Fibroblast of skin of scalp (primary cell): ENCODE measurements at regions not wholly inside any gene's neighbourhood (a gene's known extent, or its start where the extent isn't known, plus 50 kb on each side); places are given as distances from the start of the nearest gene placed in this dataset.

Experiments used
- DNase-seq: peaks from one replicate; pipeline ENCODE4 v3.0.0-alpha.2; 2013

DNA sequence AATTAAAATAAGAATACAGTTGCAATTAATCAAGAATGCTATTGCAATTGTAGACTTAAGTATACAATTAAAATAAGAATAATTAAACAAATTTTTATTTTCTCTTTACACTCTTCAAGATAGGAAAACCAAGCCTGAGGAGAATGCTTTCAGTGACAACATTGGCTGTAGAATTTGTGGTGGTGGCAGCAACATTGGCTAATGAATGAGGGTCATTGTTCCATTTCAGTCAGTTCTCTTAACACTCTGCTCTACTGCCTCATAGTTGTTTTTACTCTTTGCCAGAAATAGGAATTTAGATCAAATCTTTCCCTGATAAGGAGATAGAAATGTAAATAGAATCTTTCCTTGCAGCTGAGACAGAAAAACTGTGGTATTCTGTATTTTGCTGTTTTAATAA is 391.6 kb downstream of the PCDH20 start:
- no peak for DNase-seq

DNA sequence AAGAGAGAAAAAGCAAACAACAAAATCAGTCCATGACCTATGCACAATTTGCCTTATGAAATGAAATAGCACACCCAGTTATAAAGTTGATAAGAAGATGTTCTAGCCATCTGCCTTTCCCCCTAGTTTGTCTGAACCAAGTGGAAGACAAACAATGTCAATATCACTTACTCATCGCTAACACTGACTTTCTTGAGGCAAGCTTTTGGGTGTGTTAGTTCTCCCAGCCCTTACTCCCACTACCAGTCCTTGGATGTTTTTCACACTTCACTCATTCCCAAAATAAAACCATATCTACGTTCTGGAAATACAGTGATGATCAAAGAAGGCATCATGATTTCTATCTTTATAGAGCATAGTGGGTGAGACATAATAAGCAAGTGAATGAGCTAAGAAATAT is 393.8 kb downstream of the PCDH20 start:
- DNase-seq: no peak

- no peak for DNase-seq
Measured at GRCh38 chr13:61013796-61014195, 401.9 kb downstream of the PCDH20 start.

GRCh38 chr13:61010358-61010757 is 405.3 kb downstream of the PCDH20 start:
- no peak for DNase-seq

- DNase-seq: no peak
Measured at GRCh38 chr13:61002686-61003085, 413.0 kb downstream of the PCDH20 start.

DNA sequence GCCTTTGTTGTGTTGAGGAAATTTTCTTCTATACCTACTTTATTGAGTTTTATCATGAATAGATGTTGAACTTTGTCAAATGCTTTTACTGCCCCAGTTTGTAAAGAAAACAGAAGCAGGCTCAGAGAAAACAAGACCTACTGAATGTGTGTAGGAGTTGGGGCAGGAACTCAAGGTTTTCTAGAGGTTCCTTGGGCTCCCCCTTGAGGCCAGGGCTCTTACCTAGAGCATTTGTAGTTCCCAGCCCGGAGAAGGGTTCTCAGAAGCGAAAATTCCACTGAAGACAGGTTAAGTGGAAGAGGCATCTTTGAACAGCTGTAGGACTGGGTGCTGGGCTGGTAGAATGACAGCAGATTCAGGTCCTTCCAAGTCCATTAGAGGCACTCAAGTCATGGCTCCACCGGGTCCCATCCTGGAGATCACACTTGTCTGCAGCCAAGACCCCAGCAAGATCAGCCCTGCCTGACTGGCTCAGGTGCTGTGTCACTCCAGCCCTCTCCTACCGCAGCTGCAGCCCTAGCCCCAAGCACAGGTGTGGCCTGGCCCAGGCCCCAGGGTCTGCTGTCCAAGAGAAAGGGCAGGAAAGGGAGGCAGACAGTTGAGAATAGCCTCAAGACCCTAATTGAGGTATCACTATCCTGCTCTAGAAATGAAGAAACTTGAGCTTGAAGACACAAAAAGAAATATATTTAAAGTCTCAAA is 425.5 kb downstream of the PCDH20 start:
- no peak for DNase-seq

DNA sequence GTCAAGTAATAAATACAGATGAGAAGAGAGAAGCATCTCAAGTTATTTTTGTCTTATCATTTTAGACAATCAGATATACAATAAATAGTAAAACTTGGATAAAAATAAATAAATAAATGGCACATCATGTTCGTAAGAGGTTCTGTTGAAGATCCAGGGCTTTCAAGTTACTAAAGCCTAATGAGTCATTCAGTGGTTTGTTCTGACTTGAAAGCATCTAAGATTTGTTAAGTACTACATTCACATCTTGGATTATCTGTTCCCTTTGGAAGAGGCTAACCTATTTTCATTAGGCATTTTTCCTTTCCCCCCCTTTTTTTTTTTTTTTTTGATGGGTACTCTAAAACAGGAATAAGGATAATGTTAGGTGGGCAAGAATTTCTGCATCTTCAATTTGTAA is 429.3 kb downstream of the PCDH20 start:
- no peak for DNase-seq

- DNase-seq: no peak
Measured at GRCh38 chr13:60981407-60981806, 434.2 kb downstream of the PCDH20 start.

DNA sequence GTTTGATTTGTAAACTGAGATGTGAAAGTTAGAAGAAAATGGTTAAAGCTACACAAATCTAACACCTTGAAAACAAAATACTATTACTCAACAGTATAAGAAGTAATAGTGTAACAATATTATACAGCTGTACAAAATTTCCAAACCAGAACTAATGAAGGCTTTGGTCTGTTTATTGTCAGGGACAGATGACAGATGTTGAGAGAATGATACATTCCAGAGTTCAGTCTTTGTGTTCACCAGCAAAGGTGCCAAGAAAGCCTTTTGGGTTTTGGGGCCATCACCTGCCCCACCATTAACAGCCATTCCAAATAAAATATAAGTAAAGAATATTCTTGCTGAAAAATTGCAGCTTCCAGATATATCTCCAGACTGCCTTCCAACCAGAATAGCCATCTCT is 439.3 kb downstream of the PCDH20 start:
- DNase-seq: no peak

GRCh38 chr13:60974296-60974695 is 441.4 kb downstream of the PCDH20 start:
- DNase-seq: no peak

- no peak for DNase-seq
Measured at GRCh38 chr13:60973529-60973928, 442.1 kb downstream of the PCDH20 start.

- no peak for DNase-seq
Measured at GRCh38 chr13:60970736-60971135, 444.9 kb downstream of the PCDH20 start.

- DNase-seq: no peak
Measured at GRCh38 chr13:60969656-60970055, 446.0 kb downstream of the PCDH20 start.

- no peak for DNase-seq
Measured at GRCh38 chr13:60959427-60959826, 456.2 kb downstream of the PCDH20 start.

GRCh38 chr13:60957816-60958215 is 457.8 kb downstream of the PCDH20 start:
- no peak for DNase-seq

- DNase-seq: no peak
Measured at GRCh38 chr13:60945396-60945795, 470.3 kb downstream of the PCDH20 start.

DNA sequence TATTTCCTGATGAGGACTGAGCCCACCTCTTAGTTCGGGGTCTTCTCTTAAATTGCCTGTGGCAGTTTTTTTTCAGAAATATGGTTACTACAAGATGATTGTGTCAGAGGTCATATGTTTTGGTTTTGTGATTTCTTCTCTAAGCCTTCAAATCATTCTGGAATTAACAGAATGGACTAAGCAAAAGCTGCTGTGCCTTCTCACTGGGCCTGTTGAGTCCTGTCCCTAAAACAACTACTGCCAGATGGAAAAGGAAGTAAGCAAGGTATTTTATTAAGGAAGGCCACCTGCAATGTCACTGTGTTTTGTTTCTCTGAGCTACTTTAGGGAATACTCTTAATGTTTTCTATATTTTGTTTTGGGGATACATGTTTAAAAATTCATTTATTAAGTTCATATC is 470.8 kb downstream of the PCDH20 start:
- no peak for DNase-seq

DNA sequence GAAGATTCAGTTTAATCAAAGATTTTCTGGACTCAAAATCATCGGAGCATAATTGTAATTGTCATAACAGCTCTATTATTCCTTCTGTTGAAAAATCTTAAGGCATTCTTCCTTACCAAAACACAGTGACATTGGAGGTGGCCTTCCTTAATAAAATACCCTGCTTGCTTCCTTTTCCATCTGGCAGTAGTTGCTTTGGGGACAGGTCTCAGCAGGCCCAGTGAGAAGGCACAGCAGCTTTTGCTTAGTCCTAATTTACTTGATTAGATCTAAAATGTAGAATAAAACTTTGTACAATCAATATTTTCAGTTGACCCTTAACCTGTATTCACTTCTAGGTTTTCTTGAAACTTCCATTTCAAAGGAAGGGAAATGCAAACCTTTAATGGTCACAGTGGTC is 471.6 kb downstream of the PCDH20 start:
- DNase-seq: no peak

- DNase-seq: no peak
Measured at GRCh38 chr13:60936281-60936680, 479.4 kb downstream of the PCDH20 start.

DNA sequence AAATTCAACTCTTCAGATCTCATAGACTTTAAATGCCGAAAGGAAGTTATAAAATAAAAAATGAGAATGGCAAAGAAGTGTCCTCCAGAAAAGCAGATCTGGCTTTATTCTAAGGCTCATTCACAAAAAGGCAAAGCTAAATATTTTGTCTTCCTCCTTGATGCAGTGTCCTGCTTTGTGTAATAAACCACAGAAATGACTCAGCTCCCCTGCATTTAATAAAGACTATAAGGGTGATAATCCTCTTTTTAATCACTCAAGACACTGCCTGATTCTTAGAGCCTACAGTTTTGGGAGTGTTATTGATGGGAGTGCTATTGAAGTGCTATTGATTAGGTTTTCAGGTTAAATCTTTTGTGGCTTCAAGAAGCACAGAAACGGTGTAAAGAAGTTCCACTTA is 482.0 kb downstream of the PCDH20 start:
- DNase-seq: no peak

DNA sequence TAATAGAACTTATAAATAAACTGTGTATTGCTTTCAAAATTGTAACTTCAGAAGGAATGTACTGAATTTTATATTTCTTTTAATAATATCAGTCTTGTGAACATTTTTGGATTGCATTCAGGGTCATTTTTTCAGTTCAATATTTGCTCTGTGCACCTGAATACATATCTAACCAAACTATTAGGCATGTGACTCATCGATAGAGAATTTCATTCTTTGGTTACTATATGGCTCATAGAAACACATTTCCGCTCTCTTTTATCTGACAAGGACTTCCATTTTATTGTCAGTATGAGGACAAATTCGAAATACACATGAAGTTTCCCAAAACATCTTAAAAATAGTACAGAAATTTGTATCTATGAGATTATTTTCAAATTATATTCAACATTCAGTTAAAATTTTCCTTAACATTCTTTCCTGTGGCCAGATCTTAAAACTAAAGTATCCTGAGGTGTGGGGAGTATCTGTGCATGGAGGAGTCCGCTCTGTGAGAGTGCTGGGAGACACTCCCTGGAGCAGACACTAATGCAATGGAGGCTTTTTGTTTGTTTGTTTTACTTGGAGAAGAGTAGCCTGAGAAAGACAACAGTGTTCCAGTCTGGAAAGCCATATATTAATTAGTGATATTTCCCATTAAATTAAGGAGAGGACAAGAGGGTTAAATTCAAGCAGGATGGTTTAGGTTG is 483.6 kb downstream of the PCDH20 start:
- DNase-seq: no peak

GRCh38 chr13:60925686-60926085 is 490.0 kb downstream of the PCDH20 start:
- DNase-seq: no peak

- DNase-seq: no peak
Measured at GRCh38 chr13:60924856-60925255, 490.8 kb downstream of the PCDH20 start.

GRCh38 chr13:60922576-60923231 is 492.9 kb downstream of the PCDH20 start:
- no peak for DNase-seq
